ENCODE measurements at regions not wholly inside any gene's neighbourhood (a gene's known extent, or its start where the extent isn't known, plus 50 kb on each side); places are given as distances from the start of the nearest gene placed in this dataset.

- Histone ChIP-seq H3K9me3 (no peaks in the 10 kb centered on the region), H3K4me1 (no peaks in the 10 kb centered on the region), H3K27ac (no peak overlapping the region), H3K4me3 (no peak overlapping the region), H3K27me3 (no peaks in the 10 kb centered on the region), H3K36me3 (no peaks in the 10 kb centered on the region)
- intact Hi-C loops (cut with DNase I; ENCODE audit: low total_unique reads): no loop called here
- no peak for DNase-seq
- WGBS, 5 donors: 76 to 84% (median 83%) methylated on average over 3 of the region's 3 CpGs
- no peak for TF ChIP-seq POLR2AphosphoS5 (IDR thresholded peaks at IDR 0.05)
- no peak for TF ChIP-seq CTCF (IDR thresholded peaks at IDR 0.05)
- TF ChIP-seq POLR2A (IDR thresholded peaks at IDR 0.05): no peak
- TF ChIP-seq EP300 (IDR thresholded peaks at IDR 0.05): no peak
These were observed 61.0 kb upstream of the DAPK1 start for GRCh38 chr9:87436716-87437115.

- TF ChIP-seq EP300 (IDR thresholded peaks at IDR 0.05) (no peak), POLR2AphosphoS5 (IDR thresholded peaks at IDR 0.05) (no peak), CTCF (IDR thresholded peaks at IDR 0.05) (no peak), POLR2A (IDR thresholded peaks at IDR 0.05) (no peak)
- intact Hi-C loops (cut with DNase I; ENCODE audit: low total_unique reads): no loop called here
- no peaks in the 10 kb centered on the region for H3K27me3 ChIP-seq
- no peak for DNase-seq
- H3K36me3 ChIP-seq: no peaks in the 10 kb centered on the region
- no peaks in the 10 kb centered on the region for H3K4me1 ChIP-seq
- no peak overlapping the region for H3K27ac ChIP-seq
- no peaks in the 10 kb centered on the region for H3K9me3 ChIP-seq
- no peak overlapping the region for H3K4me3 ChIP-seq
- 88 to 97% (median 94%) methylated on average over 8 of the region's 8 CpGs for WGBS, 5 donors
These were observed 59.7 kb upstream of the DAPK1 start for GRCh38 chr9:87437966-87438365.

GRCh38 chr9:87441251-87441650 lies 56.4 kb upstream of the DAPK1 start:
- DNase-seq: no peak
- intact Hi-C loops (cut with DNase I; ENCODE audit: low total_unique reads): no loop called here
- H3K36me3 ChIP-seq: no peaks in the 10 kb centered on the region
- 87 to 96% (median 91%) methylated on average over 2 of the region's 2 CpGs for WGBS, 5 donors
- no peaks in the 10 kb centered on the region for H3K27me3 ChIP-seq
- no peaks in the 10 kb centered on the region for H3K9me3 ChIP-seq
- no peak overlapping the region for H3K4me3 ChIP-seq
- no peak overlapping the region for H3K27ac ChIP-seq
- no peaks in the 10 kb centered on the region for H3K4me1 ChIP-seq
- no peak for TF ChIP-seq POLR2AphosphoS5 (IDR thresholded peaks at IDR 0.05)

GRCh38 chr9:87442451-87442850 lies 55.2 kb upstream of the DAPK1 start:
- TF ChIP-seq CTCF (IDR thresholded peaks at IDR 0.05) (no peak), EP300 (IDR thresholded peaks at IDR 0.05) (no peak), POLR2A (IDR thresholded peaks at IDR 0.05) (no peak), POLR2AphosphoS5 (IDR thresholded peaks at IDR 0.05) (no peak)
- no peaks in the 10 kb centered on the region for H3K27me3 ChIP-seq
- H3K4me3 ChIP-seq: no peak overlapping the region
- H3K9me3 ChIP-seq: no peaks in the 10 kb centered on the region
- H3K36me3 ChIP-seq: no peaks in the 10 kb centered on the region
- no peaks in the 10 kb centered on the region for H3K4me1 ChIP-seq
- intact Hi-C loops (cut with DNase I; ENCODE audit: low total_unique reads): no loop called here
- H3K27ac ChIP-seq: no peak overlapping the region
- DNase-seq: no peak
- 37 to 63% (median 57%) methylated on average over 2 of the region's 2 CpGs for WGBS, 5 donors

- Histone ChIP-seq H3K27me3 (no peaks in the 10 kb centered on the region), H3K4me1 (peaks cover 0 to 4% (median under 1%) of the 10 kb centered on the region in 4 donors), H3K9me3 (no peaks in the 10 kb centered on the region), H3K4me3 (no peak overlapping the region), H3K36me3 (no peaks in the 10 kb centered on the region), H3K27ac (no peak overlapping the region)
- DNase-seq: no peak
- intact Hi-C loops (cut with DNase I; ENCODE audit: low total_unique reads): no loop called here
- WGBS, 5 donors: 90 to 95% (median 93%) methylated on average over 2 of the region's 2 CpGs
- TF ChIP-seq POLR2AphosphoS5 (IDR thresholded peaks at IDR 0.05) (no peak), EP300 (IDR thresholded peaks at IDR 0.05) (no peak), POLR2A (IDR thresholded peaks at IDR 0.05) (no peak)
These were observed 54.7 kb upstream of the DAPK1 start for GRCh38 chr9:87443006-87443405.

Measured in stomach (tissue), 8 donors.